Glomerular visceral epithelial cell (primary cell): ENCODE measurements at regions not wholly inside any gene's neighbourhood (a gene's known extent, or its start where the extent isn't known, plus 50 kb on each side); places are given as distances from the start of the nearest gene placed in this dataset.
"Not testable (repeated sequence)": the region's sequence is repeated elsewhere in the genome, so short reads cannot be mapped to it uniquely, and the experiment has no call there.

Source experiments
- DNase-seq: peaks from one replicate; pipeline ENCODE4 v3.0.0-alpha.2; 2016; ENCODE audit errors: extremely low spot score

- no peak for DNase-seq
Observed at GRCh38 chr10:35857860-35858259, 215.8 kb upstream of the FZD8 start.

- DNase-seq = no peak
Observed at GRCh38 chr10:35855155-35855947, 213.3 kb upstream of the FZD8 start.

- DNase-seq = no peak
Observed at GRCh38 chr10:35854661-35855060, 212.6 kb upstream of the FZD8 start.

- no peak for DNase-seq
Observed at GRCh38 chr10:35852721-35853120, 210.6 kb upstream of the FZD8 start.

GRCh38 chr10:35848412-35848811 is 206.3 kb upstream of the FZD8 start:
- no peak for DNase-seq

- DNase-seq = no peak
Observed at GRCh38 chr10:35844686-35845085, 202.6 kb upstream of the FZD8 start.

- DNase-seq = no peak
Observed at GRCh38 chr10:35843524-35844181, 201.6 kb upstream of the FZD8 start.

- no peak for DNase-seq
Observed at GRCh38 chr10:35838054-35838453, 196.0 kb upstream of the FZD8 start.

- DNase-seq = no peak
Observed at GRCh38 chr10:35835545-35835944, 193.4 kb upstream of the FZD8 start.

- no peak for DNase-seq
Observed at GRCh38 chr10:35834877-35835494, 192.9 kb upstream of the FZD8 start.

GRCh38 chr10:35827783-35828182 is 185.7 kb upstream of the FZD8 start:
- no peak for DNase-seq

- DNase-seq = no peak
Observed at GRCh38 chr10:35824704-35825103, 182.6 kb upstream of the FZD8 start.

- peak; percentile 10 for DNase-seq
Observed at GRCh38 chr10:35822316-35822715, 180.2 kb upstream of the FZD8 start.

- no peak for DNase-seq
Observed at GRCh38 chr10:35821339-35821911, 179.3 kb upstream of the FZD8 start.

GRCh38 chr10:35819736-35820135 is 177.6 kb upstream of the FZD8 start:
- DNase-seq = no peak

- no peak for DNase-seq
Observed at GRCh38 chr10:35819011-35819410, 176.9 kb upstream of the FZD8 start.

GRCh38 chr10:35817109-35817508 is 175.0 kb upstream of the FZD8 start:
- not testable (repeated sequence) for DNase-seq

- DNase-seq = no peak
Observed at GRCh38 chr10:35813219-35813618, 171.1 kb upstream of the FZD8 start.

GRCh38 chr10:35808344-35808743 is 166.2 kb upstream of the FZD8 start:
- DNase-seq = no peak

GRCh38 chr10:35803046-35803445 is 160.9 kb upstream of the FZD8 start:
- no peak for DNase-seq

- no peak for DNase-seq
Observed at GRCh38 chr10:35797187-35797586, 155.1 kb upstream of the FZD8 start.

GRCh38 chr10:35795131-35795824 is 153.2 kb upstream of the FZD8 start:
- DNase-seq = no peak
